ENCODE measurements at regions not wholly inside any gene's neighbourhood (a gene's known extent, or its start where the extent isn't known, plus 50 kb on each side); places are given as distances from the start of the nearest gene placed in this dataset.

DNA sequence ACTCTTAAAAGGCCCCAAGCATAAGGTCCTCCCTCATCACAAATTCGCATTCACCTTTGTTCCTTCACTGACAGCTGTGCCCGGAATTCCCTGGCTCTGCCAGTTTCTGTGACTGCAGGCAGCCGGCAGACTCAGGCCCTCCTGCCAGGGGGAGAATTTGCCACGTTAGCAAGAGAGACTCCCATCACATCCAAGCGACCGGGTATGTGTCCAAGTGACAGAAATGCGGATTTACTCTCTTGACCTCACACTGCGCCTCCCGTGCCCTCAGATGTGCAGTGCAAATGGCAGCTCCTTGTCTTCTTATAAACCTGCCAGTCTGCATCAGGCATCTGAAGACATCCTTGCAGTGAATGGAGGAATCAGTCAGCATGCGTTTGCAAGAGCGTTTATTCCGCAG, 187.1 kb upstream of the WWC1 start:
- Histone ChIP-seq H3K27me3 (no peaks in the 10 kb centered on the region), H3K9me3 (no peaks in the 10 kb centered on the region), H3K4me1 (peaks cover 35 to 41% of the 10 kb centered on the region in 2 donors), H3K4me3 (replicated peaks in 1 of 3) (no peak overlapping the region), H3K36me3 (no peaks in the 10 kb centered on the region), H3K27ac (peak overlapping the region; percentile 92 to 96 (median 93))
- intact Hi-C loops (cut with DNase I) = no loop called here
- no peak for TF ChIP-seq POLR2A (IDR thresholded peaks at IDR 0.05)
- TF ChIP-seq, protein P1, sequence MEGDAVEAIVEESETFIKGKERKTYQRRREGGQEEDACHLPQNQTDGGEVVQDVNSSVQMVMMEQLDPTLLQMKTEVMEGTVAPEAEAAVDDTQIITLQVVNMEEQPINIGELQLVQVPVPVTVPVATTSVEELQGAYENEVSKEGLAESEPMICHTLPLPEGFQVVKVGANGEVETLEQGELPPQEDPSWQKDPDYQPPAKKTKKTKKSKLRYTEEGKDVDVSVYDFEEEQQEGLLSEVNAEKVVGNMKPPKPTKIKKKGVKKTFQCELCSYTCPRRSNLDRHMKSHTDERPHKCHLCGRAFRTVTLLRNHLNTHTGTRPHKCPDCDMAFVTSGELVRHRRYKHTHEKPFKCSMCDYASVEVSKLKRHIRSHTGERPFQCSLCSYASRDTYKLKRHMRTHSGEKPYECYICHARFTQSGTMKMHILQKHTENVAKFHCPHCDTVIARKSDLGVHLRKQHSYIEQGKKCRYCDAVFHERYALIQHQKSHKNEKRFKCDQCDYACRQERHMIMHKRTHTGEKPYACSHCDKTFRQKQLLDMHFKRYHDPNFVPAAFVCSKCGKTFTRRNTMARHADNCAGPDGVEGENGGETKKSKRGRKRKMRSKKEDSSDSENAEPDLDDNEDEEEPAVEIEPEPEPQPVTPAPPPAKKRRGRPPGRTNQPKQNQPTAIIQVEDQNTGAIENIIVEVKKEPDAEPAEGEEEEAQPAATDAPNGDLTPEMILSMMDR (IDR thresholded peaks at IDR 0.05) = no peak
- 84 to 87% methylated on average over 12 of the region's 12 CpGs for WGBS, 2 donors
- DNase-seq = peak; percentile 20 to 32

DNA sequence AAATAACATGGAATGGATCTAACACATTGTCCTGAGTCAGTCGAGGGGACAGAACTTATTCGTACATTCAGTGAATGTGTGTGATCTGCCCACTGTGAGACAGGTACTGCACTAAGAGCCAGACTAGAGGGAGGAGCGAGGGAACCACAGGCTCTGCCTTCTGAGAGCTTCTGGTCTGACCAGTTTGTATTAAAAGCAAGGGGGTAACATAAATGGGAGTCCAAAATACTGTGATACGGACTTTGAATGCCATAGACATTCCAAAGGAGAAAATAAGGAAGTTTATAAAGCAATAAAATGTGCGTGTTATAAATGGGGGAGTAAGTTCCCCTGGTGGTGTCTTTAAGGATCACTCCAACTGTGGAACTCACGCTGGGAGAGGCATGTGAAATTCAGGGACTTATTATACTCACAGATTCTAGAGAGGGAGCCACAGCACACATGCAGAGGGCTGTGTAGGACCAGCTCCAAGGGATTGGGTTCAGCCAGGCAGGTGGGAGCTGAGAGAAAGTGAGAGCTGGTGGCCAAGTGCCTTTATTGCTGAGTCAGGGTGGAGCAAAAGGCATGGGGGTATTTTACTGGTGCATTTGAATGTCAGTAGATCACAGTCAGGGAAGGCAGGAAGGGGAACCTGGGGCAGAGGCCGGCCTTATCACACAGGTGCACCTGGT, 186.5 kb upstream of the WWC1 start:
- Histone ChIP-seq H3K27me3 (no peaks in the 10 kb centered on the region), H3K9me3 (no peaks in the 10 kb centered on the region), H3K27ac (peak overlapping the region; percentile 92 to 96 (median 93)), H3K4me3 (replicated peaks in 1 of 3) (no peak overlapping the region), H3K36me3 (no peaks in the 10 kb centered on the region), H3K4me1 (peaks cover 35 to 41% of the 10 kb centered on the region in 2 donors)
- intact Hi-C loops (cut with DNase I) = no loop called here
- DNase-seq = peak; percentile 63 to 66
- TF ChIP-seq, protein P1 (IDR thresholded peaks at IDR 0.05) = peak in 2 of 6 experiments; percentile 40 to 47
- TF ChIP-seq POLR2A (IDR thresholded peaks at IDR 0.05) = peak in 1 of 2 donors; percentile 48
- 36 to 46% methylated on average over 7 of the region's 7 CpGs for whole genome bisulfite sequencing, 2 donors

DNA sequence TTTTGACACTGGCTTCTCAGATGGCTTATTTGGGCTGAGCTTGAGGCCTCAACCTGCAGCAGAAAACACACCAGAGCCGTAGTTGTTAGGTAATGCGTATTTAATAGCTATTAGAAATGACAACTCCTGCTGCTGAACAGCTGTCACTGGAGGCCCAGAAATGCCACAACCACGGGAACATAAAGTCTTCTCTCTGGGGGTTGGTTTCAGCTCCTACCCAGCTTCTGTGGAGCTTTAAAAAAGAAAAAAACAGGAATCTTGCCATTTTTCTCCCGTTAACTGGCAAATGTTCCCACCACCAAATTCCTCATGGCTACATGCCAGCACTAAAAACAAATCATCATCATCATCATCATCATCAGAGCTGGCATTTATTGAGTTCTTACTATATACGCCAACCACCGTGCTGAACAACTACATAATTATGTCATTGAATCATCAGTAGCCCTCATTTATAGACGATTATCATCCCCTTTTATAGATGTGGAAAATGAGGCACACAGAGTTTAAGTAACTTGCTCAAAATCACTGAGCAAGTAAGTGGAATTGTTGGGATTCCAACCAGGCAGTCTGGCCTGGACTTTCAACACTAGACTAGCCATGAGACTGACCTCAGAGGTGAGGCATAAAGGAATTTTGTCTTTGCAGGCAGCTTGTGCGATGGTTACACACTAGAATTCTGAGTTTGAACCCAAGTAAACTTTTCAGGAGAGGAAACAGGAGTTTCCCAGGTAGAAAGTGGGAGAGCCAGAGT, 185.3 kb upstream of the WWC1 start:
- Histone ChIP-seq H3K9me3 (no peaks in the 10 kb centered on the region), H3K27me3 (no peaks in the 10 kb centered on the region), H3K36me3 (no peaks in the 10 kb centered on the region), H3K27ac (peak overlapping the region; percentile 92 to 96 (median 93)), H3K4me3 (replicated peaks in 1 of 3) (no peak overlapping the region), H3K4me1 (peaks cover 35 to 41% of the 10 kb centered on the region in 2 donors)
- TF ChIP-seq POLR2A (IDR thresholded peaks at IDR 0.05) = peak in 1 of 2 donors; percentile 22
- TF ChIP-seq, protein P1 (IDR thresholded peaks at IDR 0.05) = no peak
- peak; percentile 42 to 70 for DNase-seq
- 36 to 43% methylated on average over 8 of the region's 8 CpGs for WGBS, 2 donors
- intact Hi-C loops (cut with DNase I) = no loop called here

DNA sequence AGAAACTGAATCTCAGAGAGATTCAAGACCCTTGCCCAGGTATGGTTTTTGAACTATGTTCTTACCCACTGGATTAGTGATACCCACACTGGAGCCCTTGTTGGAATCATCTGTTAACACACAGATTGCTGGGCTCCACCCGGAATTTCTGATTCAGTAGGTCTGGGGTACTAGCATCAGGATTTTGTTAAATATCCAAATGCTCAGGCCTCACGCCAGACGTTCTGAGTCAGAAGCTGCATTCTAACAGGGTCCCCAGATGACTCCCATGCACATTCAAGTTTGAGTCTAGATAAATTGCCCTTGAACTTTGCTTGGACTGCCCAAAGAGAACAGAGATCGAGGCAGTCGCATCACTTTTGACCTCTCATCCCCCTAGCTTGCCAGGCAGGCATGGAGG, 182.0 kb upstream of the WWC1 start:
- no peak overlapping the region for H3K27ac ChIP-seq
- no peak for TF ChIP-seq POLR2A (IDR thresholded peaks at IDR 0.05)
- TF ChIP-seq, protein P1 (IDR thresholded peaks at IDR 0.05) = no peak
- H3K4me3 ChIP-seq (replicated peaks in 1 of 3) = no peak overlapping the region
- H3K4me1 ChIP-seq = peaks cover 30 to 31% of the 10 kb centered on the region in 2 donors
- H3K36me3 ChIP-seq = no peaks in the 10 kb centered on the region
- intact Hi-C loops (cut with DNase I) = no loop called here
- WGBS, 2 donors = 74 to 75% methylated on average over 5 of the region's 5 CpGs
- no peaks in the 10 kb centered on the region for H3K27me3 ChIP-seq
- no peaks in the 10 kb centered on the region for H3K9me3 ChIP-seq
- DNase-seq = no peak

DNA sequence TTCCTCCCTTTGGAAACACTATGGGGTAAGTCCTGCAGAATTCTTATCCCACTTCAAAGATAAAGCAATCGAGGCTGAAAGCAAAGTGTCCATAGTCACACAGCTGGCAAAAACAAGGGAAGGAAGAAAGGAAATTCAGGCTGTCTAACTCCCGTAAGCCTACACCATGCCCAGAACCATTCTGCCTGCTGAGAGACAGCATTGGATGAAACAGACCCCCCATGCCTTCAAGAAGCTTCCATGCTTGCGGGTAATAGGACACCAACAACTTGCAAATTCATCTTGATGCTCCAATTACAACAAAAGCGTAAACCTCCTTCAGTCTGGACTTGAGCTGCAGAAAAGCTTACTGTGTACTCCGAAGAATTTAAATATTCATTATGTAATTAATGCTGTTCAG, 181.1 kb upstream of the WWC1 start:
- H3K36me3 ChIP-seq = no peaks in the 10 kb centered on the region
- intact Hi-C loops (cut with DNase I) = loop anchor here (10.0 kb wide), 1 partner anchor 114 kb away; no protein-coding TSS in a partner anchor
- WGBS, 2 donors = 87 to 93% methylated on average over 5 of the region's 5 CpGs

More for the DNA sequence above, 181.1 kb upstream of the WWC1 start:
- no peaks in the 10 kb centered on the region for H3K27me3 ChIP-seq
- no peak for DNase-seq
- H3K27ac ChIP-seq = no peak overlapping the region
- TF ChIP-seq, protein P1 (IDR thresholded peaks at IDR 0.05) = no peak
- TF ChIP-seq POLR2A (IDR thresholded peaks at IDR 0.05) = no peak
- no peak overlapping the region for H3K4me3 ChIP-seq (replicated peaks in 1 of 3)
- H3K4me1 ChIP-seq = peaks cover 20 to 21% of the 10 kb centered on the region in 2 donors
- H3K9me3 ChIP-seq = no peaks in the 10 kb centered on the region

Data from thyroid gland (tissue), 4 donors.